Stimulated activated CD4-positive, alpha-beta T cell treated with anti-CD3 and anti-CD28 coated beads, Interleukin-4, amount 100 ng/mL, for 1 hour (primary cell): ENCODE measurements at regions not wholly inside any gene's neighbourhood (a gene's known extent, or its start where the extent isn't known, plus 50 kb on each side); places are given as distances from the start of the nearest gene placed in this dataset.

Experiments used
- DNase-seq: peaks from one replicate; pipeline ENCODE4 v3.0.0-alpha.2; 2020

- no peak for DNase-seq
Observed at GRCh38 chr10:78902815-78903214, 166.0 kb upstream of the ZMIZ1 start.

- no peak for DNase-seq
Observed at GRCh38 chr10:78903341-78903940, 165.3 kb upstream of the ZMIZ1 start.

GRCh38 chr10:78904196-78904595, 164.6 kb upstream of the ZMIZ1 start:
- DNase-seq: no peak

GRCh38 chr10:78905015-78905956, 163.5 kb upstream of the ZMIZ1 start:
- DNase-seq: no peak

DNA sequence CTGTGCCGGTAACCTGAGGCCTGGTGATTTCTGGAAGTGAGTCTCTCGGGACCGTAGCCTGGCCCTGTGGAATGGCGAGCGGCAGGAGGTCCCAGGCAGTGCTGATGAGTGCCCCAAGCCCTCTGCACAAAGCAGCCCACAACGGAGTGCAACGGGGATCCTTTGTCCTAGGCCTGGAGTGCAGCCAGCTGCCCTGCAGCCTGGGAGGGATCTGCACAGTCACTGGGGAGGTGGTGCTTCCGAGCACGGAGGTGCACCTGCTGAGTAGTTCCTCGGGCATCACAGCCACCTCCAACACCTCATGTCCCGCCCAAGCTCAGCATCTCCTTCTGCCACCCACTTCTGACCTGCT, 162.8 kb upstream of the ZMIZ1 start:
- DNase-seq: no peak

GRCh38 chr10:78906734-78907390, 161.9 kb upstream of the ZMIZ1 start:
- DNase-seq: no peak

GRCh38 chr10:78907551-78908211, 161.1 kb upstream of the ZMIZ1 start:
- DNase-seq: no peak

GRCh38 chr10:78909221-78909620, 159.5 kb upstream of the ZMIZ1 start:
- no peak for DNase-seq

- DNase-seq: no peak
Observed at GRCh38 chr10:78910021-78910420, 158.7 kb upstream of the ZMIZ1 start.

DNA sequence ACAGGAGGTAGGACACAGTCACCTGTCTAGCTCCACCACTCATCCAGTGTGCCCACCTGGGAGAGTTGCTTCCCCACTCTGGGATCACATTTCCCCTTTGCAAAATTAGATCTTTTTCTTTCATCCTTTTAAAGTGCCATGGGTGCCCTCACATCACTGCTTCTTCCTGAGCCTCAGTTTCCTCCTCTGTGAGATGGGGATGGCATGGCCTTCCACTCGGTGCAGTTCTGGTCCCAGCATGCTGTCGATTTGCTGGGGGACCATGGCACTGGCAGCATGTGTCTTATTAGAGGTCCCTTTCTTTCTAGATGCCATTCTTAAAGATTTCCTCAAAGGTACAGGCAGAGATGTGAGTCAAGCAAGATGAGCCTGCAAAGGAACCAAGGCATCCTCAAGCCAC, 158.3 kb upstream of the ZMIZ1 start:
- DNase-seq: no peak

- DNase-seq: no peak
Observed at GRCh38 chr10:78910886-78911285, 157.9 kb upstream of the ZMIZ1 start.

DNA sequence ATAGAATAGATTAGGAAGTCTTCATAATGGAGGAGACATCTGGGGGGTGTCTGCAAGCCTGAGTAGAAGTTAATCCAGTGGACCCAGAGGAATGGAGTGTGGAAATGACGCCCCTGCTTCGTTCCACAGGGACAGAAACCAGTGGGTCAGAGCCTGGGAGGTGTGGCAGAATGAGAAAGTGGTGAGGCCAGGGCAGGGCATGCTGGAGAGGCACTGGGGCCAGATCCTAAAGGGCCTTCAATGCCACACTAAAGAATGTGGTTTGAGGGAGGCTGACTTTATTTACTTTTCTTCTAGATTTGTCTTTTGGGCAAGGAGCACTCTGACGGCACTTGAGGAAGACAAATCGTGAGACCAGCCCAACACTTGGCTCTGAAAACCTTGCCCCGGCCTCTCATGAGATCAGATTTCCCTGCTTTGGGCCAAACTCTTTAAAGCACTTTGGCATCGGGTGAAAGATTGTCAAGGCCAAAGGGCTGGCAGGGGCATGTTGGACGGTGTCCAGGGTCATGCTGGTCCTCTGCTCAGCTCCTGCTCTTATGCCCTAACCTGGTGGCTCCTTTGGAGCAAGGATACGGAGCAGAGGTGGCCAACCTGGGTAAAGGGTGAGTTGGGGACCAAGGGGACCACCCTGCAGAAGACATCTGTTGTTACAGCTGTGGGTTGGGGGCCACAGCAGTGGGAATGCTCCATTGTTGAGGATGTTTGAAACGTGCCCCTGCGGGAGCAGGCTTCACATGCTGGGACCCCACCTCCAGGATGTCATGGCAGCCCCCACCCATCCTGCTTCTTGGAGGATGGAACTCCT, 157.0 kb upstream of the ZMIZ1 start:
- DNase-seq: no peak

DNA sequence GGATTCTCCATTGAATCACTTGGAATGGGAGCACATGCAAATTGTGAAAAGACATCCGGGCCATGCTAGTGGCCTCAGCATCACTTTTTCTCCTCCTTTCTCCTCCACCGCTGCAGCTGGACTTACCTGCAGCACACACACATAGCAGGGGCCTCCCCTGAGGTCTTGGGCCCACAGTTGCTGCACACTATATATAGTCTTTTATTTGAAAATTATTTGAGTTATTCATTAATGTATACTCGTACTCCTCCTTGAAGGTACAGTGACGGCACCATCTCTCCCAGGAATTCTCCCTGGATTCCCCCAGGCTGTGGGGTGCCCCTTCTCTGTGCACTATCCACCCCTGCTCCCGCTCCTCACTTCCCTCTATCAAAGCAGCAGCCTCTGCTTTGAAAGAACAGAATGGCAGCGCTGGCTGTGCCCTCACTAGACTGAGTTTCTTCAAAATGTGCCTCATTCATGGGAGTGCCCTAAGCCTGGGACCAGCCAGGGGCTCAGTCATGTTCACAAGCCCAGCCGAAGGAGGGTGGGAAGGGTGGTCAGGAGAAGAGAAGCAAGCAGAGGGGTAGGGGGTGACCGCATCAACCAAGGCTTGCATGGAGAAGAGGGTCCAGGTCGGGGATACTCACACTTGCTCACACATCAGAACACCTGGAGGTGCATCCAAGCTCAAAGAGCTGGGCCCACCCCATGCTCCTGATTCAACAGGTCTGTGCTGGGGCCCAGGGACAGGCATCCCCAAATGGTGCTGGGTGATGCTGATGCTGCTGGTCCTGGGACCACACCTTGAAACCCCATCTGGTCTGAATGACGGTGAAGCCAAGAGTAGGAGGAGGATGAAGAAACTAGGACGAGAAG, 156.2 kb upstream of the ZMIZ1 start:
- no peak for DNase-seq

- DNase-seq: no peak
Observed at GRCh38 chr10:78913219-78914059, 155.3 kb upstream of the ZMIZ1 start.

GRCh38 chr10:78914060-78914378, 154.7 kb upstream of the ZMIZ1 start:
- no peak for DNase-seq

GRCh38 chr10:78914502-78915189, 154.1 kb upstream of the ZMIZ1 start:
- DNase-seq: no peak

DNA sequence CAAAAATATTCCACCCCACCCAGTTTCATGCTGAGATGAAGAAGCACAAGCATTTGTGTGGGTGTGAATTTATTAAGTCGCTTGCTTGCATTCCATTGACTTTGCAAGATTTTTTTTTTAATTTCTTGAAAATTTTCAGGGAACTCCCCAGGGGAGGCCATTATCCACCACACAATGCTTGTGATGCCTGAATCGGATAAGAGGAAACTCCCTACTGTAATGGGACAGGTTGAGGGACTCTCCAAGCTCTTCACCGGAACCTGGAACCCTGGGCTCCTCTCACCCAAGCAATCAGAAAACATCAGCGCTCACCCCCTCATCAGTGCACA, 153.6 kb upstream of the ZMIZ1 start:
- no peak for DNase-seq

DNA sequence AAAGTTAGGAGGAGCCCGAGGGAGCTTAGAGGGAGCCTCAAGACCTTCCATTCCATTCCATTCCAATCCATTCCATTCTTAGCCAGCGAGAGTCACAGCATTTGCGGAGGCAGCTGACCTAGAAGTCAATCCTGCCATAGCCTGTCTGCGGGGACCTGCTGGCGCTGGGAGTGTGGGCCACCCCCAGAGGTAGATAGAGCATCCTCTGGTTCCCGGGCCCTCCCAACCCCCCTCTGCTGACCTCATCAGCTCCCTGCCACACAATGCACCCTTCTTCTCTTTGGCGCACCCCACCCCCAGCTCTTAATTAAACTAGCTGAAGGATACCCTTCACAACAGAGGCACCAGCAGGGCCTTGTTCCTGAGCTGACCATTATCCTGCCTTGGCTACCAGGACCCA, 152.5 kb upstream of the ZMIZ1 start:
- no peak for DNase-seq

- no peak for DNase-seq
Observed at GRCh38 chr10:78919181-78919966, 149.4 kb upstream of the ZMIZ1 start.
